T-cell (primary cell): ENCODE measurements at regions not wholly inside any gene's neighbourhood (a gene's known extent, or its start where the extent isn't known, plus 50 kb on each side); places are given as distances from the start of the nearest gene placed in this dataset.

Experiments used
- ATAC-seq, 4 experiments: fragments of 200-7000 bp in 3 of 4; fragments of 150-1000 bp in 1 of 4; cut with Tn5 transposase; replicated peaks in 1 of 4; 1 replicate in 3 of 4; 2 replicates in 1 of 4; pipeline ENCODE4 v1.10.0; 2021; ENCODE audit warnings: moderate library complexity in 3 of 4, mild to moderate bottlenecking in 2 of 4, moderate number of reproducible peaks in 1 of 4
- CTCF ChIA-PET, 2 donors: fragments of 300-600 bp; sonication (Branson Sonifier 250); formaldehyde crosslinking; loops; one replicate each; lab custom pipeline; 2022; ENCODE audit warnings: antibody characterized with exemption in 2 of 2; lab: Charles Lee
- POLR2A ChIA-PET, 2 donors: fragments of 300-600 bp; sonication (Branson Sonifier 250); formaldehyde crosslinking; loops; one replicate each; lab custom pipeline; 2022; ENCODE audit warnings: antibody characterized with exemption in 2 of 2; lab: Charles Lee
- DNase-seq, 35 experiments: peaks; one replicate each; pipeline versions ENCODE4 v3.0.0 to v3.0.0-alpha.2; 2013 to 2023
- H3K27ac ChIP-seq: one replicate; pipeline ENCODE4 v1.5.1; 2013; ENCODE audit warnings: low read length
- H3K27me3 ChIP-seq, 2 experiments: replicated peaks in 1 of 2; 1 replicate in 1 of 2; 2 replicates in 1 of 2; pipeline versions ENCODE4 v1.6.1 to v1.7.0; 2013; ENCODE audit warnings: low read length in 1 of 2, mixed read lengths in 1 of 2; ENCODE audit not compliant: control insufficient read depth in 2 of 2, insufficient read depth in 2 of 2; ENCODE audit errors: extremely low read depth in 1 of 2
- H3K36me3 ChIP-seq, 2 donors: 1 replicate in 1 of 2; 2 replicates in 1 of 2; pipeline versions ENCODE4 v1.6.1 to v1.7.0; 2013; ENCODE audit warnings: low read length in 1 of 2; ENCODE audit not compliant: control insufficient read depth in 2 of 2, insufficient read depth in 1 of 2; ENCODE audit errors: extremely low read depth in 1 of 2
- H3K4me1 ChIP-seq, 2 experiments: 1 replicate in 1 of 2; 2 replicates in 1 of 2; pipeline versions ENCODE4 v1.6.1 to v1.7.0; 2013; ENCODE audit warnings: low read length in 2 of 2, mixed read lengths in 1 of 2; ENCODE audit not compliant: insufficient read depth in 2 of 2, control insufficient read depth in 1 of 2; ENCODE audit errors: extremely low read depth in 1 of 2
- H3K4me3 ChIP-seq, 2 donors: 1 replicate in 1 of 2; 2 replicates in 1 of 2; pipeline versions ENCODE4 v1.5.1 to v1.7.0; 2013; ENCODE audit warnings: mild to moderate bottlenecking in 2 of 2, low read length in 1 of 2, moderate library complexity in 1 of 2; ENCODE audit not compliant: control insufficient read depth in 1 of 2; ENCODE audit errors: extremely low read depth in 1 of 2
- H3K9me3 ChIP-seq: 2 replicates; pipeline ENCODE4 v1.7.0; 2013
- H3K27ac Mint-ChIP-seq, 2 donors: one replicate each; pipeline ENCODE4 v1.8.0; 2020 to 2021; ENCODE audit warnings: mild to moderate bottlenecking in 2 of 2, mixed read lengths in 2 of 2
- H3K27me3 Mint-ChIP-seq, 2 donors: one replicate each; pipeline ENCODE4 v1.8.0; 2021 to 2022; ENCODE audit warnings: mixed read lengths in 2 of 2
- H3K36me3 Mint-ChIP-seq: one replicate; pipeline ENCODE4 v1.8.0; 2021; ENCODE audit warnings: mixed read lengths
- H3K4me1 Mint-ChIP-seq, 3 donors: one replicate each; pipeline ENCODE4 v1.8.0; 2020 to 2022; ENCODE audit warnings: mixed read lengths in 3 of 3, mild to moderate bottlenecking in 1 of 3
- H3K4me3 Mint-ChIP-seq, 3 donors: one replicate each; pipeline ENCODE4 v1.8.0; 2020 to 2022; ENCODE audit warnings: mild to moderate bottlenecking in 3 of 3, mixed read lengths in 3 of 3, moderate library complexity in 3 of 3
- H3K9me3 Mint-ChIP-seq, 3 donors: one replicate each; pipeline ENCODE4 v1.8.0; 2020 to 2022; ENCODE audit warnings: mixed read lengths in 3 of 3
- WGBS: methylation state at CpG from one replicate; pipeline ENCODE4 v1.1.5; 2013; ENCODE audit warnings: missing lambda C conversion rate; ENCODE audit not compliant: insufficient coverage; 5-methylcytosine and 5-hydroxymethylcytosine counted together

GRCh38 chr5:74988273-74988983 lies 63.9 kb downstream of the GCNT4 start:
- H3K4me3 ChIP-seq = no peak overlapping the region
- no peak overlapping the region for H3K27ac ChIP-seq
- no peaks in the 10 kb centered on the region for H3K36me3 ChIP-seq
- ATAC-seq = no peak
- ChIA-PET POLR2A (interaction anchor here in 1 of 2 donors (0.6 kb wide), 1 partner anchor 1344 kb away, joined by 4 read pairs; no protein-coding TSS in a partner anchor), CTCF (interaction anchor here (0.6 to 0.7 kb wide), 2 partner anchors 15 to 117 kb away, joined by 3 to 4 read pairs; no protein-coding TSS in a partner anchor)
- DNase-seq = no peak
- Mint-ChIP-seq H3K27me3 (no peaks in the 10 kb centered on the region), H3K4me3 (no peak overlapping the region), H3K27ac (no peak overlapping the region), H3K4me1 (no peaks in the 10 kb centered on the region), H3K9me3 (peaks cover 0 to 8% (median 4%) of the 10 kb centered on the region in 3 donors), H3K36me3 (peaks cover 4% of the 10 kb centered on the region)
- H3K4me1 ChIP-seq = no peaks in the 10 kb centered on the region
- no peaks in the 10 kb centered on the region for H3K27me3 ChIP-seq
- no peaks in the 10 kb centered on the region for H3K9me3 ChIP-seq
- WGBS = no CpG with 5 or more reads among the region's 2 CpGs

GRCh38 chr5:74978345-74978744 lies 74.0 kb downstream of the GCNT4 start:
- Mint-ChIP-seq H3K36me3 (peaks cover 3% of the 10 kb centered on the region), H3K27ac (no peak overlapping the region), H3K9me3 (peaks cover 0 to 11% (median 8%) of the 10 kb centered on the region in 3 donors), H3K27me3 (no peaks in the 10 kb centered on the region), H3K4me1 (peaks cover 30 to 40% (median 35%) of the 10 kb centered on the region in 3 donors), H3K4me3 (no peak overlapping the region)
- DNase-seq = no peak
- Histone ChIP-seq H3K4me1 (peaks cover 9 to 26% of the 10 kb centered on the region in 2 experiments), H3K4me3 (no peak overlapping the region), H3K27ac (no peak overlapping the region), H3K27me3 (no peaks in the 10 kb centered on the region), H3K9me3 (no peaks in the 10 kb centered on the region), H3K36me3 (no peaks in the 10 kb centered on the region)
- ChIA-PET POLR2A (no interaction called here), CTCF (interaction anchor here in 1 of 2 donors (0.6 kb wide), 1 partner anchor 287 kb away, joined by 3 read pairs; no protein-coding TSS in a partner anchor)
- WGBS = no CpG with 5 or more reads among the region's 1 CpG
- no peak for ATAC-seq

- no peaks in the 10 kb centered on the region for H3K27me3 Mint-ChIP-seq
- no peak for DNase-seq
Observed at GRCh38 chr5:74977471-74977870, 74.9 kb downstream of the GCNT4 start.

GRCh38 chr5:74976651-74977050 lies 75.7 kb downstream of the GCNT4 start:
- Histone ChIP-seq H3K36me3 (no peaks in the 10 kb centered on the region), H3K27ac (no peak overlapping the region), H3K27me3 (no peaks in the 10 kb centered on the region), H3K9me3 (no peaks in the 10 kb centered on the region), H3K4me3 (no peak overlapping the region), H3K4me1 (peaks cover 9 to 28% of the 10 kb centered on the region in 2 experiments)
- no peak overlapping the region for H3K4me3 Mint-ChIP-seq
- no peak overlapping the region for H3K27ac Mint-ChIP-seq
- CTCF ChIA-PET = no interaction called here
- H3K4me1 Mint-ChIP-seq = peaks cover 30 to 43% (median 35%) of the 10 kb centered on the region in 3 donors
- H3K9me3 Mint-ChIP-seq = peaks cover 0 to 13% (median 8%) of the 10 kb centered on the region in 3 donors
- ATAC-seq = no peak
- peaks cover 3% of the 10 kb centered on the region for H3K36me3 Mint-ChIP-seq
- no CpG with 5 or more reads among the region's 3 CpGs for whole genome bisulfite sequencing
- no peaks in the 10 kb centered on the region for H3K27me3 Mint-ChIP-seq
- POLR2A ChIA-PET = no interaction called here
- DNase-seq = no peak

More at GRCh38 chr5:74977471-74977870, 74.9 kb downstream of the GCNT4 start:
- peaks cover 3% of the 10 kb centered on the region for H3K36me3 Mint-ChIP-seq
- 82% methylated on average over 4 of the region's 6 CpGs for WGBS
- CTCF ChIA-PET = no interaction called here
- H3K27ac ChIP-seq = no peak overlapping the region
- POLR2A ChIA-PET = no interaction called here
- ATAC-seq = no peak
- H3K4me1 ChIP-seq = peaks cover 9 to 28% of the 10 kb centered on the region in 2 experiments
- no peaks in the 10 kb centered on the region for H3K36me3 ChIP-seq
- H3K4me3 Mint-ChIP-seq = no peak overlapping the region
- peaks cover 30 to 43% (median 35%) of the 10 kb centered on the region in 3 donors for H3K4me1 Mint-ChIP-seq
- H3K9me3 Mint-ChIP-seq = peaks cover 0 to 11% (median 8%) of the 10 kb centered on the region in 3 donors
- no peaks in the 10 kb centered on the region for H3K27me3 ChIP-seq
- no peak overlapping the region for H3K4me3 ChIP-seq
- no peaks in the 10 kb centered on the region for H3K9me3 ChIP-seq
- H3K27ac Mint-ChIP-seq = no peak overlapping the region

GRCh38 chr5:74975582-74975981 lies 76.8 kb downstream of the GCNT4 start:
- POLR2A ChIA-PET = no interaction called here
- H3K9me3 ChIP-seq = no peaks in the 10 kb centered on the region

GRCh38 chr5:74974451-74975091 lies 77.8 kb downstream of the GCNT4 start:
- Histone ChIP-seq H3K9me3 (no peaks in the 10 kb centered on the region), H3K4me3 (no peak overlapping the region), H3K4me1 (peaks cover 9 to 28% of the 10 kb centered on the region in 2 experiments), H3K27ac (peak overlapping the region; percentile 73), H3K27me3 (no peaks in the 10 kb centered on the region), H3K36me3 (no peaks in the 10 kb centered on the region)
- WGBS = 0% methylated on average over 2 of the region's 4 CpGs
- Mint-ChIP-seq H3K4me3 (peak overlapping the region in 1 of 3 donors; percentile 62), H3K27me3 (no peaks in the 10 kb centered on the region), H3K27ac (peak overlapping the region; percentile 93 to 96), H3K9me3 (peaks cover 0 to 17% (median 8%) of the 10 kb centered on the region in 3 donors), H3K4me1 (peaks cover 30 to 43% (median 35%) of the 10 kb centered on the region in 3 donors), H3K36me3 (peaks cover 3% of the 10 kb centered on the region)
- ATAC-seq (peak; percentile 83 to 94 (median 93)), DNase-seq (peak in 20 of 35 experiments; percentile 1 to 50 (median 11))
- CTCF ChIA-PET = interaction anchor here (0.6 to 1.2 kb wide), 2 partner anchors 40 to 1407 kb away, joined by 3 read pairs; no protein-coding TSS in a partner anchor
- POLR2A ChIA-PET = interaction anchor here in 1 of 2 donors (0.7 to 0.8 kb wide), 2 partner anchors 60 to 79 kb away, joined by 3 read pairs; no protein-coding TSS in a partner anchor

More at GRCh38 chr5:74975582-74975981, 76.8 kb downstream of the GCNT4 start:
- ATAC-seq (no peak), DNase-seq (no peak)
- Histone ChIP-seq H3K36me3 (no peaks in the 10 kb centered on the region), H3K27ac (peak overlapping the region; percentile 73), H3K27me3 (no peaks in the 10 kb centered on the region), H3K4me3 (no peak overlapping the region), H3K4me1 (peaks cover 9 to 28% of the 10 kb centered on the region in 2 experiments)
- CTCF ChIA-PET = no interaction called here
- H3K36me3 Mint-ChIP-seq = peaks cover 3% of the 10 kb centered on the region
- H3K4me1 Mint-ChIP-seq = peaks cover 30 to 43% (median 35%) of the 10 kb centered on the region in 3 donors
- 88% methylated on average over 1 of the region's 3 CpGs for WGBS
- H3K27me3 Mint-ChIP-seq = no peaks in the 10 kb centered on the region
- peaks cover 0 to 17% (median 8%) of the 10 kb centered on the region in 3 donors for H3K9me3 Mint-ChIP-seq
- H3K4me3 Mint-ChIP-seq = peak overlapping the region in 1 of 3 donors; percentile 18
- peak overlapping the region; percentile 93 to 96 for H3K27ac Mint-ChIP-seq
